SK-N-SH treated with all-trans-retinoic acid at 6 μM for 48 hours (cell line): ENCODE measurements at regions not wholly inside any gene's neighbourhood (a gene's known extent, or its start where the extent isn't known, plus 50 kb on each side); places are given as distances from the start of the nearest gene placed in this dataset.
"Not testable (repeated sequence)": the region's sequence is repeated elsewhere in the genome, so short reads cannot be mapped to it uniquely, and the experiment has no call there.

Experiments
- ATAC-seq: fragments of 200-7000 bp; cut with Tn5 transposase; 3 replicates; pipeline ENCODE4 v1.9.1; 2020; ENCODE audit warnings: mild to moderate bottlenecking, moderate library complexity
- ARNTL ChIP-seq: fragments of 450-650 bp; formaldehyde crosslinking; IDR thresholded peaks from 2 replicates; pipeline ENCODE4 v1.5.0; 2020; ENCODE audit warnings: low read depth, mild to moderate bottlenecking, moderate library complexity, borderline replicate concordance
- BACH2 ChIP-seq: fragments of 250-450 bp; sonication (Bioruptor Pico); IDR thresholded peaks from 2 replicates; pipeline ENCODE4 v1.9.0; 2021; ENCODE audit warnings: mild to moderate bottlenecking, borderline replicate concordance
- CSDC2 ChIP-seq: fragments of 250-450 bp; sonication (Bioruptor Pico); IDR thresholded peaks from 2 replicates; pipeline ENCODE4 v1.5.0; 2020; ENCODE audit warnings: mild to moderate bottlenecking, moderate library complexity
- ESRRG ChIP-seq: fragments of 250-450 bp; sonication (Bioruptor Pico); IDR thresholded peaks from 2 replicates; pipeline ENCODE4 v1.6.1; 2021; ENCODE audit warnings: mild to moderate bottlenecking
- GLIS3 ChIP-seq: fragments of 250-450 bp; sonication (Bioruptor Pico); IDR thresholded peaks from 2 replicates; pipeline ENCODE4 v1.5.0; 2020; ENCODE audit warnings: mild to moderate bottlenecking, moderate library complexity
- ISL1 ChIP-seq: fragments of 250-450 bp; sonication (Bioruptor Pico); IDR thresholded peaks from 2 replicates; pipeline ENCODE4 v2.1.2; 2022; ENCODE audit warnings: mild to moderate bottlenecking, moderate library complexity
- OSR1 ChIP-seq: fragments of 250-450 bp; sonication (Bioruptor Pico); IDR thresholded peaks from 2 replicates; pipeline ENCODE4 v1.8.0; 2022; ENCODE audit warnings: moderate library complexity, mild to moderate bottlenecking, inconsistent platforms
- PPARA ChIP-seq: fragments of 250-450 bp; sonication (Bioruptor Pico); IDR thresholded peaks from 2 replicates; pipeline ENCODE4 v1.5.0; 2020; ENCODE audit warnings: mild to moderate bottlenecking, borderline replicate concordance
- RARB ChIP-seq: fragments of 250-450 bp; sonication (Bioruptor Pico); IDR thresholded peaks from 2 replicates; pipeline ENCODE4 v1.8.0; 2021; ENCODE audit warnings: mild to moderate bottlenecking, moderate library complexity
- SNAI2 ChIP-seq: fragments of 250-450 bp; sonication (Bioruptor Pico); IDR thresholded peaks from 2 replicates; pipeline ENCODE4 v1.5.0; 2020; ENCODE audit warnings: mild to moderate bottlenecking, moderate library complexity
- TCF4 ChIP-seq: fragments of 250-450 bp; sonication (Bioruptor Pico); IDR thresholded peaks from 2 replicates; pipeline ENCODE4 v1.8.0; 2021; ENCODE audit warnings: mild to moderate bottlenecking, moderate library complexity, borderline replicate concordance
- TOX ChIP-seq: fragments of 250-450 bp; sonication (Bioruptor Pico); IDR thresholded peaks from 2 replicates; pipeline ENCODE4 v1.8.0; 2021; ENCODE audit warnings: mild to moderate bottlenecking, moderate library complexity, borderline replicate concordance
- ZC3H10 ChIP-seq: fragments of 250-450 bp; sonication (Bioruptor Pico); IDR thresholded peaks from 2 replicates; pipeline ENCODE4 v1.5.1; 2021; ENCODE audit warnings: mild to moderate bottlenecking, moderate library complexity
- ZFP3 ChIP-seq: fragments of 250-450 bp; sonication (Bioruptor Pico); IDR thresholded peaks from 2 replicates; pipeline ENCODE4 v1.5.0; 2020; ENCODE audit warnings: mild to moderate bottlenecking, moderate library complexity
- ZFP30 ChIP-seq: fragments of 450-650 bp; formaldehyde crosslinking; IDR thresholded peaks from 2 replicates; pipeline ENCODE4 v1.5.0; 2022; ENCODE audit warnings: mild to moderate bottlenecking, moderate library complexity
- ZNF565 ChIP-seq: fragments of 450-650 bp; formaldehyde crosslinking; conservative IDR thresholded peaks from 2 replicates; pipeline ENCODE4 v1.5.0; 2020; ENCODE audit warnings: low read depth, mild to moderate bottlenecking, moderate library complexity
- ZNF70 ChIP-seq: fragments of 450-650 bp; formaldehyde crosslinking; IDR thresholded peaks from 2 replicates; pipeline ENCODE4 v1.5.0; 2020; ENCODE audit warnings: mild to moderate bottlenecking, moderate library complexity
- ZNF8 ChIP-seq: fragments of 450-650 bp; formaldehyde crosslinking; IDR thresholded peaks from 2 replicates; pipeline ENCODE4 v1.5.0; 2020; ENCODE audit warnings: mild to moderate bottlenecking, moderate library complexity
- TF ChIP-seq, protein P1 (sequence below): fragments of 250-450 bp; sonication (Bioruptor Pico); IDR thresholded peaks from 2 replicates; pipeline ENCODE4 v1.5.0; 2020; ENCODE audit warnings: mild to moderate bottlenecking, moderate library complexity
- TF ChIP-seq, protein P2 (sequence below): fragments of 250-450 bp; sonication (Bioruptor Pico); IDR thresholded peaks from 2 replicates; pipeline ENCODE4 v1.5.1; 2021; ENCODE audit warnings: mild to moderate bottlenecking, moderate library complexity
- TF ChIP-seq, protein P3 (sequence below): fragments of 250-450 bp; sonication (Bioruptor Pico); IDR thresholded peaks from 2 replicates; pipeline ENCODE4 v1.8.0; 2020; ENCODE audit warnings: mild to moderate bottlenecking, moderate library complexity, borderline replicate concordance

DNA sequence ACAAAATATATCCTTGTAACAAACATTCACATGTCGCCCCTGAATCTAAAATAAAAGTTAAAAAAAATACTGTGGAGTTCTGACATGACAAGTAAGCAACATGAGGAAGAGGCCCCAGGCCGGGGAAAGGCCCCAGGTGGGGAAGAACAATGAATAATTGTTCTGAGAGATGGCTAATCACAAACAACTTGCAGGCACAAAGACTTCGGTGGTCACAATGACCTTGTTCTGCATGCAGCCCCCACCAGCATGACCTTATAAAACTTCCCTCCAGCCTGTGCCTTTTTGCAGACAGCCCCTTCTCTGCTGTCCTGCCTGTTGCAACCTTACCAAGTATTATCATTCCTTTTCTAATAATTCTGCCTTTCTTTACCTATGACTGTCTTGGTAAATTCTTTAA, 95.7 kb upstream of the MYLIP start:
- ATAC-seq, result no peak
- no peak for TF ChIP-seq ZNF8
- TF ChIP-seq ZNF70 (CRISPR knock-in tag), result no peak
- no peak for TF ChIP-seq CSDC2 (CRISPR knock-in tag)

DNA sequence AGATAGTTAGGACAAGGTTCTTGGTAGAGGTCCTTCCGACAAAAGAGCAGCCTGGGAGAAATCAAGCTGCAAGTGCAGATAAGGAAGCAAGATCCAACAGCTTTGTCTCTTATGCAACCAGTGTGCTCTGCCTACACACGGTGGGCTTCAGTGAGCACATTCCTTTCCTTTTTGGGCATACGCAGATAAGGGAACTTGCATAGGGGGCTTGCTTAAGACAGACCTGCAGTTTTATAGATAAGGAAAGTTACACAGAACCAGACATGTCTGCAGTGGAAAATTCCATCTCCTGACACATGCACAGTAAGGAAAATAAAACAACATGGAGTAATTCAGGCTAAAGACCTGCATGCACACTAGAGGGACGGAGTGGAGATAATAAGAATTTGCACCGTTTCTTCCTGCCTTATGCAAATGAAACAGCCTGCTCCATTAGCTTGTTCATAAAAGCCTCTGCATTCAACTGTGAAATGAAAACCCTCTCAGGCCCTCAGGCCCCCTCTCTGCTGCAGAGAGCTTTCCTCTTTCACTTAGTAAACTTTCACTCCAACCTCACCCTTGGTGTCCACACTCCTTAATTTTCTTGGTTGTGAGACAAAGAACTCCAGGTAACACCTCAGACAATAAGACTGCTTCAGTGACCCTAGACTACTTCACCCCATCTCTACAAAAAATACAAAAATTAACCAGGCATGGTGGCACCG, 97.5 kb upstream of the MYLIP start:
- no peak for TF ChIP-seq ZFP30 (CRISPR knock-in tag)
- no peak for ATAC-seq

DNA sequence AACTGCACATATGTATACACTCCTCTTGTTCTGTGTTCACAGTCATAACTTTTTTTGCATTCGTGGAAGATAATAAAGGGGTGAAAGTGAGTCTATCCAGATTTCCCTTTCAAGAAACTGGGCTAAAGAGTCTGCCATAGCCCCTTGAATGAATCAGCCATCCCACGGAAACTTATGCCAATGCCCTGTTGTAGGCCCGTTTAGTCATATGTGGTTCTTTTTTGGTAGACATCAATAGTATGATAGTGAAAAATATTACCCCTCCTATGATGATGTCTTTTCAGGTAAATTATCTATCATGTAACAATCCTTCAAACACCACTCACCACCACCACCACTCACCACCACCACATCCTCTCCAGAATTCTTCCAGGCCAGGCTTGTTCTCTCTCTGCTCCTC, 99.9 kb upstream of the MYLIP start:
- TF ChIP-seq ZNF565 (CRISPR knock-in tag) (no peak), GLIS3 (CRISPR knock-in tag) (no peak), ARNTL (CRISPR knock-in tag) (no peak)
- ATAC-seq, result no peak

DNA sequence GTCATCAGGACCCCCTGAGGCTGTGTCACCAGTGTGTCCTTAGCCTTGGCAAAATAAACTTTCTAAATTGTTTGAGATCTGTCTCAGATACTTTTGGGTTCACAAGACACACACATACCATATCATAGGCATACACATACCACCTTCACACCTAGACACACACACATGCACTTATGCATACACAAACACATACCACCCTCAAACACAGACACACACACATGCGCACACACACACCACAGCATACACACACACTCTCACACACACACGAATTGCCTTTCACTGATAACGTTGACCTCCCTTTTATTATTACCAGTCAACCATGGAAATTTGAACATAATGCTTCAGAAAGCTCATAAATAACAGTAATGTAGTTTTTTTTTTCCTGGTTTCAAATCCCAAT, 108.6 kb upstream of the MYLIP start:
- no peak for ATAC-seq
- TF ChIP-seq ARNTL (CRISPR knock-in tag) (no peak), ZC3H10 (CRISPR knock-in tag) (no peak), ZNF8 (no peak), SNAI2 (CRISPR knock-in tag) (no peak), ZNF70 (CRISPR knock-in tag) (no peak), TOX (no peak), ESRRG (CRISPR knock-in tag) (no peak)
- TF ChIP-seq, protein P1, sequence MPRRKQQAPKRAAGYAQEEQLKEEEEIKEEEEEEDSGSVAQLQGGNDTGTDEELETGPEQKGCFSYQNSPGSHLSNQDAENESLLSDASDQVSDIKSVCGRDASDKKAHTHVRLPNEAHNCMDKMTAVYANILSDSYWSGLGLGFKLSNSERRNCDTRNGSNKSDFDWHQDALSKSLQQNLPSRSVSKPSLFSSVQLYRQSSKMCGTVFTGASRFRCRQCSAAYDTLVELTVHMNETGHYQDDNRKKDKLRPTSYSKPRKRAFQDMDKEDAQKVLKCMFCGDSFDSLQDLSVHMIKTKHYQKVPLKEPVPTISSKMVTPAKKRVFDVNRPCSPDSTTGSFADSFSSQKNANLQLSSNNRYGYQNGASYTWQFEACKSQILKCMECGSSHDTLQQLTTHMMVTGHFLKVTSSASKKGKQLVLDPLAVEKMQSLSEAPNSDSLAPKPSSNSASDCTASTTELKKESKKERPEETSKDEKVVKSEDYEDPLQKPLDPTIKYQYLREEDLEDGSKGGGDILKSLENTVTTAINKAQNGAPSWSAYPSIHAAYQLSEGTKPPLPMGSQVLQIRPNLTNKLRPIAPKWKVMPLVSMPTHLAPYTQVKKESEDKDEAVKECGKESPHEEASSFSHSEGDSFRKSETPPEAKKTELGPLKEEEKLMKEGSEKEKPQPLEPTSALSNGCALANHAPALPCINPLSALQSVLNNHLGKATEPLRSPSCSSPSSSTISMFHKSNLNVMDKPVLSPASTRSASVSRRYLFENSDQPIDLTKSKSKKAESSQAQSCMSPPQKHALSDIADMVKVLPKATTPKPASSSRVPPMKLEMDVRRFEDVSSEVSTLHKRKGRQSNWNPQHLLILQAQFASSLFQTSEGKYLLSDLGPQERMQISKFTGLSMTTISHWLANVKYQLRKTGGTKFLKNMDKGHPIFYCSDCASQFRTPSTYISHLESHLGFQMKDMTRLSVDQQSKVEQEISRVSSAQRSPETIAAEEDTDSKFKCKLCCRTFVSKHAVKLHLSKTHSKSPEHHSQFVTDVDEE, result no peak

DNA sequence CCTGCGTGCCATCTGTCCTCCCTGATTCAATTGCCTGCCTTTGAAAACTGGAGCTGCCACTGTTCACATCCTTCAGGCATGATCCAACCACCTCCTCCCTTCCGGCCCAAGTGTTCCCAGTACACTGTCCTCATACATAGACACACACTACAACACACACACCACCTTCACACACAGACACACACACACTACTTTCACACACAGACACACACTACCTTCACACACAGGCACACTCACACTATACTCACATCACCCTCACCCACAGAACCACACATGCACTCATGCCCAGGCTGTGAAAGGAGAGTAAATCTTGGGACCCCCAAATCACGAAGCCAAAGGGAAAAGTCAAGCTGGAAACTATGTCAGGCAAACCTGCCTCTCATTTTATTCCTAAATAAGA, 109.4 kb upstream of the MYLIP start:
- ATAC-seq, result no peak
- TF ChIP-seq SNAI2 (CRISPR knock-in tag) (no peak), RARB (CRISPR knock-in tag) (no peak), CSDC2 (CRISPR knock-in tag) (no peak)
- TF ChIP-seq, protein P2, sequence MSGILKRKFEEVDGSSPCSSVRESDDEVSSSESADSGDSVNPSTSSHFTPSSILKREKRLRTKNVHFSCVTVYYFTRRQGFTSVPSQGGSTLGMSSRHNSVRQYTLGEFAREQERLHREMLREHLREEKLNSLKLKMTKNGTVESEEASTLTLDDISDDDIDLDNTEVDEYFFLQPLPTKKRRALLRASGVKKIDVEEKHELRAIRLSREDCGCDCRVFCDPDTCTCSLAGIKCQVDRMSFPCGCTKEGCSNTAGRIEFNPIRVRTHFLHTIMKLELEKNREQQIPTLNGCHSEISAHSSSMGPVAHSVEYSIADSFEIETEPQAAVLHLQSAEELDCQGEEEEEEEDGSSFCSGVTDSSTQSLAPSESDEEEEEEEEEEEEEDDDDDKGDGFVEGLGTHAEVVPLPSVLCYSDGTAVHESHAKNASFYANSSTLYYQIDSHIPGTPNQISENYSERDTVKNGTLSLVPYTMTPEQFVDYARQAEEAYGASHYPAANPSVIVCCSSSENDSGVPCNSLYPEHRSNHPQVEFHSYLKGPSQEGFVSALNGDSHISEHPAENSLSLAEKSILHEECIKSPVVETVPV (CRISPR knock-in tag), result no peak

DNA sequence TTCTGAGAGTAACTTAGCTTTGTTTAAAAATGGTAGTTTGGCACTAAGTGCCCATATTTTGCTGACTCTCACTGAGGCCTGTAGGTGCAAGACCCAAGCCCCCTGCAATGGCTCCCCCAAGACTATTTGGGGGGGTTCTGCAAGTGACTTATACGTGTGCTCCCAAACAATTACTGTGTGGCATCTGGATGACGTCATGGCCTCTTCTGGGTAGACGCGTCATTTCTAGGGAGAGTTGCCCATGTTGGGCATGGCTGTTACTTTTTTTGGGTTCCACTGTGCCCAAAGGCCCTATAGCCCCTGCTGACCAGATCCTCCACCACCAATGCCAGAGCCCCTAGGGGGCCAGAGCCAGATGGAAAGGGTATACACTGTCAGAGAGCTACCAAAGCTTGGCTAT, 110.3 kb upstream of the MYLIP start:
- no peak for ATAC-seq
- TF ChIP-seq ZNF70 (CRISPR knock-in tag), result no peak
- no peak for TF ChIP-seq TOX

DNA sequence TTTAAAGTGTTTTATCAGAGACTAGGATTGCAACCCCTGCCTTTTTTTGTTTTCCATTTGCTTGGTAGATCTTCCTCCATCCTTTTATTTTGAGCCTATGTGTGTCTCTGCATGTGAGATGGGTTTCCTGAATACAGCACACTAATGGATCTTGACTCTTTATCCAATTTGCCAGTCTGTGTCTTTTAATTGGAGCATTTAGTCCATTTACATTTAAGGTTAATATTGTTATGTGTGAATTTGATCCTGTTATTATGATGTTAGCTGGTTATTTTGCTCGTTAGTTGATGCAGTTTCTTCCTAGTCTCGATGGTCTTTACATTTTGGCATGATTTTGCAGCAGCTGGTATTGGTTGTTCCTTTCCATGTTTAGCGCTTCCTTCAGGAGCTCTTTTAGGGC, 114.6 kb upstream of the MYLIP start:
- ATAC-seq, result not testable (repeated sequence)

DNA sequence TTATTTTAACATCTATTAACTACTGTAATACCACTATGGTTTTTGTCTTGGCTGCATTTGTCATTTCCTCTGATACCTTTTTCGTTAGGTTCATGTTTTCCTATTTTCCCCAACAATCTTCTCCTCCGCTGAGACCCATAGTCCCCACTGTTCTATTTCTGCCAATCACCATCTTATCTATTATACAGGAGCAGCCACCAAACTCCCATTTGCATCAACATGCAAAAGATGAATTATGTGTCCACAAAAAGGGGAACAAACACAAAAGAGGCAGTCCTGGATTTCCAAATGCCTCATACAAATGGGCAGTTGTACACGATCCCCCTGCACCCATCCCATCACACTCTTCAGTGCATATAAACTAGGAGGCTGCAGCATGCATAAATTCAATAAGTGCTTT, 121.7 kb upstream of the MYLIP start:
- ATAC-seq, result no peak
- TF ChIP-seq GLIS3 (CRISPR knock-in tag), result no peak
- no peak for TF ChIP-seq ZNF70 (CRISPR knock-in tag)
- no peak for TF ChIP-seq BACH2
- no peak for TF ChIP-seq RARB (CRISPR knock-in tag)
- TF ChIP-seq, protein P1, result no peak
- TF ChIP-seq ISL1 (CRISPR knock-in tag), result no peak
- TF ChIP-seq, protein P3, sequence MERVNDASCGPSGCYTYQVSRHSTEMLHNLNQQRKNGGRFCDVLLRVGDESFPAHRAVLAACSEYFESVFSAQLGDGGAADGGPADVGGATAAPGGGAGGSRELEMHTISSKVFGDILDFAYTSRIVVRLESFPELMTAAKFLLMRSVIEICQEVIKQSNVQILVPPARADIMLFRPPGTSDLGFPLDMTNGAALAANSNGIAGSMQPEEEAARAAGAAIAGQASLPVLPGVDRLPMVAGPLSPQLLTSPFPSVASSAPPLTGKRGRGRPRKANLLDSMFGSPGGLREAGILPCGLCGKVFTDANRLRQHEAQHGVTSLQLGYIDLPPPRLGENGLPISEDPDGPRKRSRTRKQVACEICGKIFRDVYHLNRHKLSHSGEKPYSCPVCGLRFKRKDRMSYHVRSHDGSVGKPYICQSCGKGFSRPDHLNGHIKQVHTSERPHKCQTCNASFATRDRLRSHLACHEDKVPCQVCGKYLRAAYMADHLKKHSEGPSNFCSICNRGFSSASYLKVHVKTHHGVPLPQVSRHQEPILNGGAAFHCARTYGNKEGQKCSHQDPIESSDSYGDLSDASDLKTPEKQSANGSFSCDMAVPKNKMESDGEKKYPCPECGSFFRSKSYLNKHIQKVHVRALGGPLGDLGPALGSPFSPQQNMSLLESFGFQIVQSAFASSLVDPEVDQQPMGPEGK (CRISPR knock-in tag), result no peak
- no peak for TF ChIP-seq OSR1
- no peak for TF ChIP-seq ZNF565 (CRISPR knock-in tag)
- no peak for TF ChIP-seq ZFP3
- no peak for TF ChIP-seq ARNTL (CRISPR knock-in tag)
- TF ChIP-seq PPARA (CRISPR knock-in tag), result no peak
- TF ChIP-seq TCF4, result no peak
